ENCODE measurements at regions not wholly inside any gene's neighbourhood (a gene's known extent, or its start where the extent isn't known, plus 50 kb on each side); places are given as distances from the start of the nearest gene placed in this dataset.

- Histone ChIP-seq H3K4me1 (no peaks in the 10 kb centered on the region), H3K9me3 (no peaks in the 10 kb centered on the region), H3K27me3 (no peaks in the 10 kb centered on the region), H3K36me3 (no peaks in the 10 kb centered on the region), H3K4me3 (no peak overlapping the region), H3K27ac (no peak overlapping the region)
- no peak for ATAC-seq
- intact Hi-C loops (cut with DNase I), result no loop called here
- no peak for DNase-seq
- TF ChIP-seq, protein P1, sequence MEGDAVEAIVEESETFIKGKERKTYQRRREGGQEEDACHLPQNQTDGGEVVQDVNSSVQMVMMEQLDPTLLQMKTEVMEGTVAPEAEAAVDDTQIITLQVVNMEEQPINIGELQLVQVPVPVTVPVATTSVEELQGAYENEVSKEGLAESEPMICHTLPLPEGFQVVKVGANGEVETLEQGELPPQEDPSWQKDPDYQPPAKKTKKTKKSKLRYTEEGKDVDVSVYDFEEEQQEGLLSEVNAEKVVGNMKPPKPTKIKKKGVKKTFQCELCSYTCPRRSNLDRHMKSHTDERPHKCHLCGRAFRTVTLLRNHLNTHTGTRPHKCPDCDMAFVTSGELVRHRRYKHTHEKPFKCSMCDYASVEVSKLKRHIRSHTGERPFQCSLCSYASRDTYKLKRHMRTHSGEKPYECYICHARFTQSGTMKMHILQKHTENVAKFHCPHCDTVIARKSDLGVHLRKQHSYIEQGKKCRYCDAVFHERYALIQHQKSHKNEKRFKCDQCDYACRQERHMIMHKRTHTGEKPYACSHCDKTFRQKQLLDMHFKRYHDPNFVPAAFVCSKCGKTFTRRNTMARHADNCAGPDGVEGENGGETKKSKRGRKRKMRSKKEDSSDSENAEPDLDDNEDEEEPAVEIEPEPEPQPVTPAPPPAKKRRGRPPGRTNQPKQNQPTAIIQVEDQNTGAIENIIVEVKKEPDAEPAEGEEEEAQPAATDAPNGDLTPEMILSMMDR (IDR thresholded peaks at IDR 0.05), result no peak
Measured at GRCh38 chr4:44912980-44913379, 186.6 kb upstream of the GNPDA2 start.

DNA sequence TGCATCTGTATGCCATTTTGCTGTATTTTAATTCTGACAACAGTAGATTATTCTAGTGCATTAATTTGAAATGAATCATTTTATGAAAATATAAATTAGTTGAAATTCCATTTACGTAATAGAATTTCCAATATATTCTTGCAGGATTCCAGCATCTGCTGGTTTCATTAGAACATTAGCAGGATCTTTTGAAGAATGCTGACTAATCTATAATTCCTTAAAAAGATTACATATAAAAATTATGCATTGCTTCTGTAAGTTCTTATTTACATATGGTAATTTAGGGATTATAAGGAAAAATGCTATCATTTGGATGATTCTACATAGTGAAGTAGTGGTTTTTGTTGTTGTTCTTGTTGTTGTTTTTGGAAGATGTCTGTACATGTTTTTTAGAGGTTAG is 182.2 kb upstream of the GNPDA2 start:
- ATAC-seq (no peak), DNase-seq (no peak)
- intact Hi-C loops (cut with DNase I), result no loop called here

DNA sequence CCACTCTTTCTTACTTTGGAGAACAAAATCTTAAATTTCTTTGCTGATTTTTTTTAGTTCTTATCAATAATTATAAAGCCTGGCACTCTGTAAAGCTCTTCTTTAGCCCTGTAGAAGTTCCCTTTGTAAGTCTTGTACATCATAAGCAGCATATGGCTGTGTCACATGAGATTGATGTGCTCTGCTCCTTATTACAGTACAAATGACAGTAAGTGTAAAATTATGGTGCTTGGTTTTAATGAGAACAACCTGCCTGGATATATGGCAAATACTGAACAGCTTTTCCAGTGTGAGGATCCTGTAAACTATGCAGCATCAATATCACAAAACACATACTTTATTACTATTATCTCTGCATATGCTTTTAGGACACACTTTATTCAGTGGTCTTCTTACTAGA is 145.9 kb upstream of the GNPDA2 start:
- TF ChIP-seq, protein P1 (IDR thresholded peaks at IDR 0.05), result no peak
- Histone ChIP-seq H3K27me3 (no peaks in the 10 kb centered on the region), H3K4me3 (no peak overlapping the region), H3K27ac (no peak overlapping the region), H3K9me3 (no peaks in the 10 kb centered on the region), H3K4me1 (no peaks in the 10 kb centered on the region), H3K36me3 (no peaks in the 10 kb centered on the region)
- ATAC-seq, result no peak
- no peak for DNase-seq
- intact Hi-C loops (cut with DNase I), result no loop called here

More for the DNA sequence above, 182.2 kb upstream of the GNPDA2 start:
- Histone ChIP-seq H3K4me3 (no peak overlapping the region), H3K9me3 (no peaks in the 10 kb centered on the region), H3K4me1 (no peaks in the 10 kb centered on the region), H3K27me3 (no peaks in the 10 kb centered on the region), H3K27ac (no peak overlapping the region), H3K36me3 (no peaks in the 10 kb centered on the region)
- TF ChIP-seq, protein P1 (IDR thresholded peaks at IDR 0.05), result no peak

GRCh38 chr4:44871133-44871532 is 144.8 kb upstream of the GNPDA2 start:
- intact Hi-C loops (cut with DNase I), result no loop called here
- DNase-seq (no peak), ATAC-seq (no peak)
- H3K36me3 ChIP-seq, result no peaks in the 10 kb centered on the region
- no peaks in the 10 kb centered on the region for H3K4me1 ChIP-seq
- H3K9me3 ChIP-seq, result no peaks in the 10 kb centered on the region
- no peak overlapping the region for H3K4me3 ChIP-seq
- H3K27ac ChIP-seq, result no peak overlapping the region
- TF ChIP-seq, protein P1 (IDR thresholded peaks at IDR 0.05), result no peak
- no peaks in the 10 kb centered on the region for H3K27me3 ChIP-seq

DNA sequence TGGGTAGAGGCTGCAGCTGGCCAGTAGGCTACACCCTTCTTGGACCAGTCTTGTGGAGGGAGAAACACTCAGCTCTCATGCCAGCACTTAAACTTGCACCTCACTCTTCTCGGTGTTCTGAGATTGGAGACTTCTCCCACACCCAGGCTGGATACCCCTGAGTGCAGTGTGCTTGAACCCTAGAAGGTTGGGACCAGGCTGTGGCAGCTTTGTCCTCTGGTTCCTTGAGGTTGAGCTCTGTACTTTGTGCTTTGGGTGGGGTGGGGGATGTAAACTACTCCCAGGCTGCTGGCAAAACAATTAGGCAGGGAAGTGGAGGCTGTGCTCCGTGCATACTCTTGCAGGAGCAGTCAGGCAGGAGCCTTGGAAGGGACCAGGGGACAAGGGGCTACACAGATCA is 143.6 kb upstream of the GNPDA2 start:
- no peak overlapping the region for H3K4me3 ChIP-seq
- intact Hi-C loops (cut with DNase I), result no loop called here
- DNase-seq (no peak), ATAC-seq (no peak)
- H3K27me3 ChIP-seq, result no peaks in the 10 kb centered on the region
- no peaks in the 10 kb centered on the region for H3K9me3 ChIP-seq
- TF ChIP-seq, protein P1 (IDR thresholded peaks at IDR 0.05), result no peak
- no peak overlapping the region for H3K27ac ChIP-seq
- H3K36me3 ChIP-seq, result no peaks in the 10 kb centered on the region
- H3K4me1 ChIP-seq, result no peaks in the 10 kb centered on the region

Measured in left lung (tissue), 4 donors.